ENCODE measurements at regions not wholly inside any gene's neighbourhood (a gene's known extent, or its start where the extent isn't known, plus 50 kb on each side); places are given as distances from the start of the nearest gene placed in this dataset.

GRCh38 chr15:67006083-67007065 is 59.0 kb upstream of the SMAD3 start:
- no peak overlapping the region for H3K4me3 Mint-ChIP-seq (ENCODE audit: unreplicated experiment)
- TF ChIP-seq CTCF (IDR thresholded peaks at IDR 0.05) = no peak
- H3K4me1 Mint-ChIP-seq (ENCODE audit: unreplicated experiment) = peaks cover 25% of the 10 kb centered on the region
- H3K27ac Mint-ChIP-seq (ENCODE audit: unreplicated experiment) = no peak overlapping the region
- H3K27me3 Mint-ChIP-seq (ENCODE audit: unreplicated experiment) = no peaks in the 10 kb centered on the region
- H3K9me3 Mint-ChIP-seq (ENCODE audit: unreplicated experiment) = no peaks in the 10 kb centered on the region
- no peaks in the 10 kb centered on the region for H3K36me3 Mint-ChIP-seq (ENCODE audit: unreplicated experiment)
- DNase-seq (ENCODE audit: extremely low spot score, unreplicated experiment) = peak; percentile 56

- Mint-ChIP-seq H3K27me3 (ENCODE audit: unreplicated experiment) (no peaks in the 10 kb centered on the region), H3K9me3 (ENCODE audit: unreplicated experiment) (no peaks in the 10 kb centered on the region), H3K27ac (ENCODE audit: unreplicated experiment) (no peak overlapping the region), H3K36me3 (ENCODE audit: unreplicated experiment) (no peaks in the 10 kb centered on the region), H3K4me1 (ENCODE audit: unreplicated experiment) (peaks cover 48% of the 10 kb centered on the region), H3K4me3 (ENCODE audit: unreplicated experiment) (no peak overlapping the region)
- no peak for TF ChIP-seq CTCF (IDR thresholded peaks at IDR 0.05)
- peak; percentile 11 for DNase-seq (ENCODE audit: extremely low spot score, unreplicated experiment)
Observed at GRCh38 chr15:67009576-67010569, 55.5 kb upstream of the SMAD3 start.

GRCh38 chr15:67010898-67011616 is 54.3 kb upstream of the SMAD3 start:
- H3K4me1 Mint-ChIP-seq (ENCODE audit: unreplicated experiment) = peaks cover 48% of the 10 kb centered on the region
- peak; percentile 48 for DNase-seq (ENCODE audit: extremely low spot score, unreplicated experiment)
- no peaks in the 10 kb centered on the region for H3K9me3 Mint-ChIP-seq (ENCODE audit: unreplicated experiment)
- no peak overlapping the region for H3K4me3 Mint-ChIP-seq (ENCODE audit: unreplicated experiment)
- no peak overlapping the region for H3K27ac Mint-ChIP-seq (ENCODE audit: unreplicated experiment)
- no peak for TF ChIP-seq CTCF (IDR thresholded peaks at IDR 0.05)
- no peaks in the 10 kb centered on the region for H3K36me3 Mint-ChIP-seq (ENCODE audit: unreplicated experiment)
- H3K27me3 Mint-ChIP-seq (ENCODE audit: unreplicated experiment) = no peaks in the 10 kb centered on the region

- no peak for TF ChIP-seq CTCF (IDR thresholded peaks at IDR 0.05)
- H3K4me1 Mint-ChIP-seq (ENCODE audit: unreplicated experiment) = peaks cover 53% of the 10 kb centered on the region
- H3K36me3 Mint-ChIP-seq (ENCODE audit: unreplicated experiment) = no peaks in the 10 kb centered on the region
Observed at GRCh38 chr15:67011617-67012005, 53.8 kb upstream of the SMAD3 start.

More at GRCh38 chr15:67011617-67012005, 53.8 kb upstream of the SMAD3 start:
- Mint-ChIP-seq H3K27me3 (ENCODE audit: unreplicated experiment) (no peaks in the 10 kb centered on the region), H3K4me3 (ENCODE audit: unreplicated experiment) (no peak overlapping the region), H3K27ac (ENCODE audit: unreplicated experiment) (no peak overlapping the region), H3K9me3 (ENCODE audit: unreplicated experiment) (no peaks in the 10 kb centered on the region)
- no peak for DNase-seq (ENCODE audit: extremely low spot score, unreplicated experiment)
